IgD-negative memory B cell (primary cell): ENCODE measurements at regions not wholly inside any gene's neighbourhood (a gene's known extent, or its start where the extent isn't known, plus 50 kb on each side); places are given as distances from the start of the nearest gene placed in this dataset.

Experiments
- H3K27ac Mint-ChIP-seq, 3 donors: one replicate each; pipeline ENCODE4 v1.8.0; 2020 to 2022; ENCODE audit warnings: mild to moderate bottlenecking in 3 of 3, mixed read lengths in 3 of 3, moderate library complexity in 1 of 3
- H3K27me3 Mint-ChIP-seq: one replicate; pipeline ENCODE4 v1.8.0; 2021; ENCODE audit warnings: mixed read lengths
- H3K36me3 Mint-ChIP-seq: one replicate; pipeline ENCODE4 v1.8.0; 2020; ENCODE audit warnings: mild to moderate bottlenecking, mixed read lengths
- H3K4me1 Mint-ChIP-seq, 3 donors: one replicate each; pipeline ENCODE4 v1.8.0; 2020 to 2022; ENCODE audit warnings: mixed read lengths in 3 of 3, mild to moderate bottlenecking in 1 of 3
- H3K4me3 Mint-ChIP-seq, 4 donors: one replicate each; pipeline ENCODE4 v1.8.0; 2020 to 2022; ENCODE audit warnings: mild to moderate bottlenecking in 4 of 4, mixed read lengths in 4 of 4, moderate library complexity in 3 of 4
- H3K9me3 Mint-ChIP-seq, 3 donors: one replicate each; pipeline ENCODE4 v1.8.0; 2020 to 2021; ENCODE audit warnings: mixed read lengths in 3 of 3, mild to moderate bottlenecking in 1 of 3

- H3K27me3 Mint-ChIP-seq: peaks cover 9% of the 10 kb centered on the region
- no peaks in the 10 kb centered on the region for H3K4me1 Mint-ChIP-seq
- H3K9me3 Mint-ChIP-seq: peaks cover 0 to 4% (median 3%) of the 10 kb centered on the region in 3 donors
Measured at GRCh38 chr5:68385936-68386335, 170.4 kb downstream of the PIK3R1 start.

GRCh38 chr5:68387074-68387796 is 171.7 kb downstream of the PIK3R1 start:
- H3K36me3 Mint-ChIP-seq: peaks cover 5% of the 10 kb centered on the region
- peaks cover 0 to 2% (median 0%) of the 10 kb centered on the region in 3 donors for H3K4me1 Mint-ChIP-seq
- H3K4me3 Mint-ChIP-seq: no peak overlapping the region
- no peak overlapping the region for H3K27ac Mint-ChIP-seq
- peaks cover 4% of the 10 kb centered on the region for H3K27me3 Mint-ChIP-seq
- peaks cover 2 to 8% (median 3%) of the 10 kb centered on the region in 3 donors for H3K9me3 Mint-ChIP-seq

More at GRCh38 chr5:68385936-68386335, 170.4 kb downstream of the PIK3R1 start:
- H3K27ac Mint-ChIP-seq: no peak overlapping the region
- H3K36me3 Mint-ChIP-seq: peaks cover 3% of the 10 kb centered on the region
- no peak overlapping the region for H3K4me3 Mint-ChIP-seq

GRCh38 chr5:68389618-68390017 is 174.1 kb downstream of the PIK3R1 start:
- H3K27ac Mint-ChIP-seq: no peak overlapping the region
- H3K36me3 Mint-ChIP-seq: peaks cover 8% of the 10 kb centered on the region
- peaks cover 2 to 8% (median 3%) of the 10 kb centered on the region in 3 donors for H3K9me3 Mint-ChIP-seq
- H3K4me1 Mint-ChIP-seq: peaks cover 4 to 12% (median 7%) of the 10 kb centered on the region in 3 donors
- H3K4me3 Mint-ChIP-seq: no peak overlapping the region
- H3K27me3 Mint-ChIP-seq: peaks cover 4% of the 10 kb centered on the region

GRCh38 chr5:68392617-68393016 is 177.1 kb downstream of the PIK3R1 start:
- Mint-ChIP-seq H3K36me3 (peaks cover 5% of the 10 kb centered on the region), H3K27ac (no peak overlapping the region), H3K4me3 (no peak overlapping the region), H3K27me3 (peaks cover 4% of the 10 kb centered on the region), H3K9me3 (peaks cover 3 to 8% (median 4%) of the 10 kb centered on the region in 3 donors), H3K4me1 (peaks cover 4 to 12% (median 7%) of the 10 kb centered on the region in 3 donors)

GRCh38 chr5:68395302-68395701 is 179.7 kb downstream of the PIK3R1 start:
- Mint-ChIP-seq H3K4me3 (no peak overlapping the region), H3K27me3 (no peaks in the 10 kb centered on the region), H3K4me1 (peaks cover 4 to 12% (median 7%) of the 10 kb centered on the region in 3 donors), H3K27ac (no peak overlapping the region), H3K36me3 (peaks cover 5% of the 10 kb centered on the region), H3K9me3 (peaks cover 3 to 4% (median 4%) of the 10 kb centered on the region in 3 donors)

GRCh38 chr5:68395926-68396511 is 180.5 kb downstream of the PIK3R1 start:
- no peaks in the 10 kb centered on the region for H3K27me3 Mint-ChIP-seq
- peak overlapping the region in 1 of 3 donors; percentile 5 for H3K27ac Mint-ChIP-seq
- no peak overlapping the region for H3K4me3 Mint-ChIP-seq
- H3K4me1 Mint-ChIP-seq: peaks cover 4 to 12% (median 7%) of the 10 kb centered on the region in 3 donors
- peaks cover 3 to 4% (median 4%) of the 10 kb centered on the region in 3 donors for H3K9me3 Mint-ChIP-seq
- H3K36me3 Mint-ChIP-seq: peaks cover 5% of the 10 kb centered on the region

GRCh38 chr5:68396722-68397121 is 181.2 kb downstream of the PIK3R1 start:
- peaks cover 4% of the 10 kb centered on the region for H3K36me3 Mint-ChIP-seq
- peaks cover 3 to 4% (median 4%) of the 10 kb centered on the region in 3 donors for H3K9me3 Mint-ChIP-seq
- no peak overlapping the region for H3K27ac Mint-ChIP-seq
- peaks cover 4 to 12% (median 7%) of the 10 kb centered on the region in 3 donors for H3K4me1 Mint-ChIP-seq
- no peaks in the 10 kb centered on the region for H3K27me3 Mint-ChIP-seq
- no peak overlapping the region for H3K4me3 Mint-ChIP-seq

GRCh38 chr5:68398146-68398812 is 182.7 kb downstream of the PIK3R1 start:
- Mint-ChIP-seq H3K9me3 (peaks cover 0 to 3% (median 1%) of the 10 kb centered on the region in 3 donors), H3K36me3 (peaks cover 4% of the 10 kb centered on the region)

GRCh38 chr5:68403301-68403700 is 187.7 kb downstream of the PIK3R1 start:
- H3K9me3 Mint-ChIP-seq: peaks cover 0 to 2% (median 0%) of the 10 kb centered on the region in 3 donors
- peaks cover 10 to 16% (median 13%) of the 10 kb centered on the region in 3 donors for H3K4me1 Mint-ChIP-seq
- H3K36me3 Mint-ChIP-seq: peaks cover 2% of the 10 kb centered on the region
- H3K4me3 Mint-ChIP-seq: no peak overlapping the region
- H3K27ac Mint-ChIP-seq: no peak overlapping the region
- H3K27me3 Mint-ChIP-seq: no peaks in the 10 kb centered on the region

More at GRCh38 chr5:68398146-68398812, 182.7 kb downstream of the PIK3R1 start:
- no peaks in the 10 kb centered on the region for H3K27me3 Mint-ChIP-seq
- H3K27ac Mint-ChIP-seq: no peak overlapping the region
- H3K4me3 Mint-ChIP-seq: no peak overlapping the region
- H3K4me1 Mint-ChIP-seq: peaks cover 0 to under 1% (median 0%) of the 10 kb centered on the region in 3 donors

- Mint-ChIP-seq H3K27ac (no peak overlapping the region), H3K27me3 (no peaks in the 10 kb centered on the region), H3K36me3 (peaks cover 2% of the 10 kb centered on the region), H3K4me3 (no peak overlapping the region), H3K4me1 (peaks cover 10 to 20% (median 15%) of the 10 kb centered on the region in 3 donors), H3K9me3 (peaks cover 0 to 2% (median 0%) of the 10 kb centered on the region in 3 donors)
Measured at GRCh38 chr5:68404246-68404645, 188.7 kb downstream of the PIK3R1 start.

- Mint-ChIP-seq H3K36me3 (peaks cover 2% of the 10 kb centered on the region), H3K27me3 (no peaks in the 10 kb centered on the region), H3K4me3 (no peak overlapping the region), H3K27ac (peak overlapping the region in 1 of 3 donors; percentile 80), H3K9me3 (peaks cover 0 to 2% (median 0%) of the 10 kb centered on the region in 3 donors), H3K4me1 (peaks cover 10 to 20% (median 15%) of the 10 kb centered on the region in 3 donors)
Measured at GRCh38 chr5:68405026-68405684, 189.6 kb downstream of the PIK3R1 start.

GRCh38 chr5:68405784-68406743 is 190.5 kb downstream of the PIK3R1 start:
- Mint-ChIP-seq H3K27me3 (peaks cover 2% of the 10 kb centered on the region), H3K36me3 (peaks cover 2% of the 10 kb centered on the region), H3K4me1 (peaks cover 10 to 20% (median 17%) of the 10 kb centered on the region in 3 donors), H3K27ac (peak overlapping the region in 1 of 3 donors; percentile 22), H3K9me3 (peaks cover 0 to 2% (median 0%) of the 10 kb centered on the region in 3 donors), H3K4me3 (peak overlapping the region in 2 of 4 donors; percentile 6 to 87)

GRCh38 chr5:68406767-68407241 is 191.2 kb downstream of the PIK3R1 start:
- Mint-ChIP-seq H3K27me3 (peaks cover 2% of the 10 kb centered on the region), H3K9me3 (peaks cover 0 to 2% (median 0%) of the 10 kb centered on the region in 3 donors), H3K4me1 (peaks cover 10 to 20% (median 17%) of the 10 kb centered on the region in 3 donors), H3K4me3 (peak overlapping the region in 3 of 4 donors; percentile 16 to 87 (median 52)), H3K36me3 (peaks cover 2% of the 10 kb centered on the region), H3K27ac (peak overlapping the region in 2 of 3 donors; percentile 22 to 80)
